ENCODE measurements at regions not wholly inside any gene's neighbourhood (a gene's known extent, or its start where the extent isn't known, plus 50 kb on each side); places are given as distances from the start of the nearest gene placed in this dataset.

GRCh38 chr6:138685781-138686180, 87.8 kb upstream of the CCDC28A start:
- no peak overlapping the region for H3K9ac ChIP-seq
- no peak overlapping the region for H2AFZ ChIP-seq (ENCODE audit: low read depth)
- no peaks in the 10 kb centered on the region for H3K4me1 ChIP-seq (ENCODE audit: low read depth, poor library complexity, severe bottlenecking)
- H3K4me3 ChIP-seq (IDR thresholded peaks at IDR 0.05; ENCODE audit: insufficient read depth, low read depth, low read length), result no peak overlapping the region
- H3K27me3 ChIP-seq (ENCODE audit: insufficient read depth, low read depth), result no peaks in the 10 kb centered on the region
- H3K36me3 ChIP-seq (ENCODE audit: insufficient read depth), result no peaks in the 10 kb centered on the region
- no peaks in the 10 kb centered on the region for H3K79me2 ChIP-seq (ENCODE audit: insufficient read depth, low read depth)
- H4K20me1 ChIP-seq (ENCODE audit: insufficient read depth), result no peaks in the 10 kb centered on the region
- no peak for TF ChIP-seq CTCF (conservative IDR thresholded peaks at IDR 0.05; ENCODE audit: low read depth, low read length)
- no peak overlapping the region for H3K4me2 ChIP-seq
- H3K27ac ChIP-seq, result no peak overlapping the region

- no peaks in the 10 kb centered on the region for H3K79me2 ChIP-seq (ENCODE audit: insufficient read depth, low read depth)
- peaks cover 2% of the 10 kb centered on the region for H3K4me1 ChIP-seq (ENCODE audit: low read depth, poor library complexity, severe bottlenecking)
- no peaks in the 10 kb centered on the region for H4K20me1 ChIP-seq (ENCODE audit: insufficient read depth)
- H3K36me3 ChIP-seq (ENCODE audit: insufficient read depth), result no peaks in the 10 kb centered on the region
- H2AFZ ChIP-seq (ENCODE audit: low read depth), result no peak overlapping the region
- no peak overlapping the region for H3K9ac ChIP-seq
- no peak overlapping the region for H3K4me3 ChIP-seq (IDR thresholded peaks at IDR 0.05; ENCODE audit: insufficient read depth, low read depth, low read length)
- H3K27me3 ChIP-seq (ENCODE audit: insufficient read depth, low read depth), result no peaks in the 10 kb centered on the region
- no peak for TF ChIP-seq CTCF (conservative IDR thresholded peaks at IDR 0.05; ENCODE audit: low read depth, low read length)
- no peak overlapping the region for H3K27ac ChIP-seq
- H3K4me2 ChIP-seq, result no peak overlapping the region
Observed at GRCh38 chr6:138688580-138688979, 85.0 kb upstream of the CCDC28A start.

- H3K4me3 ChIP-seq (IDR thresholded peaks at IDR 0.05; ENCODE audit: insufficient read depth, low read depth, low read length), result no peak overlapping the region
- H3K27me3 ChIP-seq (ENCODE audit: insufficient read depth, low read depth), result no peaks in the 10 kb centered on the region
- H3K36me3 ChIP-seq (ENCODE audit: insufficient read depth), result no peaks in the 10 kb centered on the region
- no peaks in the 10 kb centered on the region for H3K79me2 ChIP-seq (ENCODE audit: insufficient read depth, low read depth)
- no peaks in the 10 kb centered on the region for H4K20me1 ChIP-seq (ENCODE audit: insufficient read depth)
- H3K4me2 ChIP-seq, result no peak overlapping the region
- peaks cover 8% of the 10 kb centered on the region for H3K4me1 ChIP-seq (ENCODE audit: low read depth, poor library complexity, severe bottlenecking)
- H3K27ac ChIP-seq, result no peak overlapping the region
- H3K9ac ChIP-seq, result no peak overlapping the region
- H2AFZ ChIP-seq (ENCODE audit: low read depth), result no peak overlapping the region
- TF ChIP-seq CTCF (conservative IDR thresholded peaks at IDR 0.05; ENCODE audit: low read depth, low read length), result no peak
Observed at GRCh38 chr6:138689849-138690248, 83.7 kb upstream of the CCDC28A start.

- no peak overlapping the region for H3K4me3 ChIP-seq (IDR thresholded peaks at IDR 0.05; ENCODE audit: insufficient read depth, low read depth, low read length)
- no peak overlapping the region for H3K4me2 ChIP-seq
- no peaks in the 10 kb centered on the region for H3K27me3 ChIP-seq (ENCODE audit: insufficient read depth, low read depth)
- H3K36me3 ChIP-seq (ENCODE audit: insufficient read depth), result no peaks in the 10 kb centered on the region
- H3K79me2 ChIP-seq (ENCODE audit: insufficient read depth, low read depth), result no peaks in the 10 kb centered on the region
- peaks cover 8% of the 10 kb centered on the region for H3K4me1 ChIP-seq (ENCODE audit: low read depth, poor library complexity, severe bottlenecking)
- H4K20me1 ChIP-seq (ENCODE audit: insufficient read depth), result no peaks in the 10 kb centered on the region
- no peak overlapping the region for H2AFZ ChIP-seq (ENCODE audit: low read depth)
- TF ChIP-seq CTCF (conservative IDR thresholded peaks at IDR 0.05; ENCODE audit: low read depth, low read length), result no peak
- no peak overlapping the region for H3K27ac ChIP-seq
- H3K9ac ChIP-seq, result no peak overlapping the region
Observed at GRCh38 chr6:138690975-138691594, 82.5 kb upstream of the CCDC28A start.

Measured in KMS-11 (cell line).